GM21529 (cell line): ENCODE measurements at regions not wholly inside any gene's neighbourhood (a gene's known extent, or its start where the extent isn't known, plus 50 kb on each side); places are given as distances from the start of the nearest gene placed in this dataset.
"Not testable (repeated sequence)": the region's sequence is repeated elsewhere in the genome, so short reads cannot be mapped to it uniquely, and the experiment has no call there.

Experiments used
- ATAC-seq: cut with Tn5 transposase; IDR thresholded peaks from one replicate; pipeline ENCODE4 v1.9.1; 2021; ENCODE audit not compliant: unreplicated experiment

DNA sequence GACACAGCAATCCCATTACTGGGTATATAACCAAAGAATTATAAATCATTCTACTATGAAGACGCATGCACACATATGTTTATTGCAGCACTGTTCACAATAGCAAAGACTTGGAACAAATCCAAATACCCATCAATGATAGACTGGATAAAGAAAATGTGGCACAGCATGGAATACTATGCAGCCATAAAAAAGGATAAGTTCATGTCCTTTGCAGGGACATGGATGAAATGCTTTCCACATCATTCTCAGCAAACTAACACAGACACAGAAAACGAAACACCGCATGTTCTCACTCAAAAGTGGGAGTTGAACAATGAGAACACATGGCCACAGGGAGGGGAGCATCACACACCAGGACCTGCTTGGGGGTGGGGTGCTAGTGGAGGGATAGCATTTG lies 613.0 kb downstream of the RFPL4B start:
- ATAC-seq: not testable (repeated sequence)

DNA sequence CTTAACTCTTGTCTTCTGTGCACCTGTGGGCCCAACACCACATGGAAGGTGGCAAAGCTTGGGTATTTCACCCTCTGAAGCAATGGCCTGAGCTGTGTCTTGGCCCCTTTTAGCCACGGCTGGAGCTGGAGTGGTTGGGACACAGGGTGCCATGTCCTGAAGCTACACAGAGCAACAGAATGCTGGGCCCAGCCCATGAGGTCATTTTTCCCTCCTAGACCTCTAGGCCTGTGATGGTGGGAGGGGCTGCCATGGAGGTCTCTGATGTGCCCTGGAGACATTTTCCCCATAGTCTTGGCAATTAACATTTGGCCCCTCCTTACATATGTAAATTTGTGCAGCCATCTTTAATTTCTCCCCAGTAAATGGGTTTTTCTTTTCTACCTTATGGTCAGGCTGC lies 620.8 kb downstream of the RFPL4B start:
- no peak for ATAC-seq

DNA sequence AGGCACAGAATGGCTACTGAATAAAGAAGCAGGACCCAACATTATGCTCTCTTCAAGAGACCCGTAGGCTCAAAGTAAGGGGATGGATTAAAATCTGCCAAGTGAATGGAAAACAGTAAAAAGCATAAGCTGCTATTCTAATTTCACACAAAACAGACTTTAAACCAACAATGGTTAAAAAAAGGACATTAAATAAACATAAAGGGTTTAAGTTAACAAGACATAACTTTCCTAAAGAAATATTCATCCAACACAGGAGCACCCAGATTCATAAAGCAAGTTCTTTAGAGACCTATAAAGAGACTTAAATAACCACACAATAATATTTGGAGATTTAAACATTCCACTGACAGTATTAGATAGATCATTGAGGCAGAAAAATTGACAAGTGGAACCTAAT lies 624.5 kb downstream of the RFPL4B start:
- ATAC-seq: no peak

DNA sequence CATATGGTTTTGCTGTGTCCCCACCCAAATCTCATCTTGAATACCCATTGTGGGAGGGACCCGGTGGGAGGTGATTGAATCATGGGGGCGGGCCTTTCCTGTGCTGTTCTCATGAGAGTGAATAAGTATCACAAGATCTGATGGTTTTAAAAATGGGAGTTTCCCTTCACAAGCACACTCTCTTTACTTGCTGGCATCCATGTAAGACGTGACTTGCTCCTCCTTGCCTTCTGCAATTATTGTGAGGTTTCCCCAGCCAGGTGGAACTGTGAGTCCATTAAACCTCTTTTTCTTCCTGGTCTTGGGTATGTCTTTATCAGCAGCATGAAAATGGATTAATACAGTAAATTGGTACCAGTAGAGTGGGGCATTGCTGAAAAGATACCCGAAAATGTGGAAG lies 627.8 kb downstream of the RFPL4B start:
- not testable (repeated sequence) for ATAC-seq

DNA sequence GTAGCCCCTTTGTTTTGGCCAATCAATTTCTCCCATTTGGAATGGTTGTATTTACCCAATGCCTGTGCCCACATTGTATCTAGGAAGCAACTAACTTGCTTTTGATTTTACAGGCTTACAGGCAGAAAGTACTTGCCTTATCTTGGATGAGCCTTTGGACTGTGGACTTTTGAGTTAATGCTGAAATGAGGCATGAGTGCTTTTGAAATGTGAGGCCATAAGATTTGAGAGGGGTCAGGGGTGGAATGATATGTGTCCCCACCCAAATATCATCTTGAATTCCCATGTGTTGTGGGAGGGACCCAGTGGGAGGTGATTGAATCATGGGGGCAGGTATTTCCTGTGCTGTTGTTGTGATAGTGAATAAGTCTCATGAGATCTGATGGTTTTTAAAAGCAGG lies 629.4 kb downstream of the RFPL4B start:
- ATAC-seq: not testable (repeated sequence)

DNA sequence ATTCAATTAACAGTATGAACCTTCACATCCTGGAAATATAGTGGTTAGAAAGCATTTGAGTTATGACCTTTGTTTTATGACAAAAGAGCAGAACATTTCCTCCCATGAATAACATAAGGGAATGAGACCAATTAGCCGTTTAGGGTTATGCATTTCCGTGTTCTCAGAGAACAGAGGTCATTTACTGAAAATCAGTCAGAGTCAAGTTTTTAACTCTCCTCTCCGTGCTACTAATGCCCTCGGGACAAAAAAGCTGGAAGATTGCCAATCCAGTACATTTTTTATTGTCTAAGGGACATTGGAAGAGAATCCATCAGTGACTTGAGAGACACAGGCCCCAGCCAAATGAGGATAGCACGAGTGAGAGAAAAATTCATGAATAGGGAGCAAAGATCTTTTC lies 632.7 kb downstream of the RFPL4B start:
- no peak for ATAC-seq

DNA sequence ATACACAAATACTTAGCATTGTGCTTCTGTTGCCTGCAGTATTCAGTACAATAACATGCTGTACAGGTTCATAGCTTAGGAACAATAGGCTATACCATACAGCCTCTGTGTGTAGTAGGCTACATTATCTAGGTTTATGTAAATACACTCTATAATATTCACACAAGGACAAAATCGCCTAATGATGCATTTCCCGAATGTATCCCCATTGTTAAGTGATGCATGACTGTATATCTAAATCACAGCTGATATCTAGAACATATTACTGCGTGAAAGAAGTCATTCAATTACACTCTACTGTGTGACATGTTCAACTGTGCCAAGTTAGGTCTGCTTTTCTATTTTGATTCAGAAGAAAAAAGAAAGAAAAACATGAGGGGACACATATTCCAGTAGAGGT lies 633.5 kb downstream of the RFPL4B start:
- no peak for ATAC-seq

DNA sequence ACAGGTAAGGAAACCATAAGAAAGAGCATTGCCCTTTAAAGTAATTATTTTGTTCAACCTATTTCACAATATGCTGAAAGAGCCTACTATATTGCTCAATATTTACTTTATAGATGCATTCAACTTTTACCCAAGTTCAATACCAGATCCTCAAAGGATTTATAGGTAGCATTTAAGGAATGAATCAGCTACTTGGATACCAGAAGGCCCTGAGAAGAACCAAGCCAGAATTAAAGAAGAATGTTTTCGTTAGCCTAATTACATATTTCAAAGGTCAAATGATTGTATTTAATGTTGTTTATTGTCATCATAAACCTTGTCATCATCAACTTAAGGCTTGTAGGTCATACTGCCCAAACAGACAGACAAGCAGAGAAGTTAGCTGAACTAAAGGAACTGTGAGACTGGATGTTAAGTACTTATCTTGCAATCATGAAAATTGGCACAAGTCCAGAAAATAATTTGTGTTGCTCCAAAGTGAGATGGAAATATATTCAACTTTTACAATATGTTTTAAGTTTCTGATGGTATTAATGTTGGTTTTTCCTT lies 636.7 kb downstream of the RFPL4B start:
- no peak for ATAC-seq

DNA sequence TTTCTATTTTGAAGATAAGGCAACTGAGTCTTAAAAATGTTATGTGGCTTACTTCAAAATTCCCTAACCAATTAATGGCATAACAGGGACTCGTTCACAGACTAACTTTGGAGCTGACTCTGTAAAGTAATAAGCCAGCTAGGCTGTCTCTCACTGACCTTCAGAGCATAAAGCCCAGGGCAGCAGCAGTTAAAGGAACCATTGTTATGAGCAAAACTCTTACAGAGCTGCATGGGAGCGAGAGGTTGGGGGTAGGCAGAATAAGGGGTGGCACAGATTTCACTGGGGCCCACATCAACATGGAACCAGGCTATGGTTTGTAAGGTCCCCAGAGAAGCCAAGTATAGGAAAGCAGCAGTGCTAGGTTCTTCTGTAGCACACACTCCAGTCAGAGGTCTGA lies 637.8 kb downstream of the RFPL4B start:
- ATAC-seq: no peak

DNA sequence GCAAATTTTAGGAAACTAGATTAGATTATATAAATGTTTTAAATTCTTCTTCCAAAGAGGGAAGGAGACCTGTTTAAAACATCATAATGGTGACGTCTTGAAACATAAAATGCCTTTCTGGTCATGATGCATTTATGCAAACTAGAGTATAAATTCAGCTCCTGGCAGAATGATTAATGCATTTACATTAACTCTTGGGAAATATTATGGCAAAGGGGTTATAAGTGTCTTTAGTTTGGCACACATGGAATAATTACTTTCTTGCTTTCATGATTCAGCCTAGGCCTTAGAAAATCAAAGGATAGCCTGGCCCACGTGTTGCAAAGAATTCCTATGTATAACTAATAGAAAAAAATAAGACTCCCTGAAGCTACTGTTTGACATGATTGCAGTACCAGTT lies 639.2 kb downstream of the RFPL4B start:
- no peak for ATAC-seq

DNA sequence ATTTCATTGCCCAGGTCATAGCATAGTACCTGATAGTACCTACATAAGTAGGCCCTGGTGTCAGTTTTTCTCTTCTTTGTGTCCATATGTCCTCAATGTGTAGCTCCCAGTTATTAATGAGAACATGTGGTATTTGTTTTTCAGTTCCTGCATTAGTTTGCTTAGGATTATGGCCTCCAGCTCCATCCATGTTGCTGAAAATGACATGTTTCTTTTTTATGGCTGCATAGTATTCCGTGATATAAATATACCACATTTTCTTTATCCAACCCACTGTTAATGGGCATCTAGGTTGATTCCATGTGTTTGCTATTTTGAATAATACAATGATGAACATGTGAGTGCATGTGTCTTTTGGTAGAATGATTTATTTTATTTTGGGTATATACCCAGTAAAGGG lies 641.6 kb downstream of the RFPL4B start:
- no peak for ATAC-seq

DNA sequence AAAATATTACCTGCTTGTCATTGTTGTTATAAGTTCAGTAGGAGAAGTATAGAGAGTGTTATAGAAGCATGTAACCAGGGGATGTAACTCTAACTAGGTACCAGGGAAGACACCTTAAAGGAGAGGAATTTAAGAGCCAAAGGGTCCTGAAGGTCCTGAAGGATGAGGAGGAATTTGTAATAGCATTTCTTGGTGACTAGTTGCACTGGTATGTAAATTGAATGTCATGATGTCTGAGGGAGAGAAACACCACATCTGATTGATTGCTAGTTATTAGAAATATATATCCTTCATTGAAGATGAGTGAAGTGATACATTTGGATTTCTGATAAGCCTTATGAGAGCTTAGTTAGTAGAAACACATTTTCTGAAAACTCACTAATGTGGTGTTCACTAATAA lies 643.8 kb downstream of the RFPL4B start:
- no peak for ATAC-seq

DNA sequence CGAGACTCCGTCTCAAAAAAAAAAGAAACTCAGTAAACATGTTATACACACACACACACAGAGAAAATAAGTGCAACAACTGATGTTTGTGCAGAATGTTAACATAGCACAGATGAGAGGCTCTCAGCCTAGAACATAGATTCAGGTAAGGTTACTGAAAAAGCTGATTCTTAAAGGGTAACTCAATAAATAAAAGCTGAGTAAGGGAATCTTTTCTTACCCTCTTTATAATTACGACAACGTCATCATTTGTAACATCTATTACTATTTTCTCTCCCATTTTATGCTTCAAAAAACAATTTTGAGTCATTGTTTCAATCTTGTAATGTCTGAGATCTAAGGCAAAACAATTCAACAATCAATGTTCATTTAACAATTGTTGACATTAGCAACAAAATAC lies 644.8 kb downstream of the RFPL4B start:
- no peak for ATAC-seq

DNA sequence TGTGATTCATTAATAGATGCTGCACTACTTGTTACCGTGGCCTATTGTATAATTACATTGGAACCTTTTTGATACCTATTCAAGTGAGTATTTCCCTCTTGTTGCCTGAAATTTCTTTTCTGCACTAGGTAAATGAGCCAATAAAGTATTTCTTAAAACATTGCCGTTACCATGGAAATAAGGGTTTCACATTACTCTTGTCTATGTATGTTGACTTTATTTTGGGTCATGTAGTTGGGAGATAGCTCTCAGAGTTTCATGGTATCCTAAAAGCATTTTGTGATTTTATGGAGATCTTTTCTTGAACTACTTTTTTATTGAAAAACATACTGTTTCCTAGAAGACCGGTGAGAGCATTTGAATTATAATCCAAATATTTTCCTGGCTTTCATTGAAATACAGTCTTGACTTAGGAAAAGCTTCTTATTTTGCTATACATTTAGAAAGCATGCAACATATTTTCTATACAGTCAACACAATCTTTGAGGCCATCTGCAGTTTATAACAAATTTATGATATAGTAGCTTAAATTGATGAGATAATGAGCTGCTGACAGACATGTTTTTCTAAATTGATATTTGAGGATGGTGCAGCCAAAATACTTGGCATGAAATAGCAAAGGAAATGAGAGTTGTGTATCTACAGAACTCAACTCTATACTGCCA lies 650.4 kb downstream of the RFPL4B start:
- no peak for ATAC-seq

DNA sequence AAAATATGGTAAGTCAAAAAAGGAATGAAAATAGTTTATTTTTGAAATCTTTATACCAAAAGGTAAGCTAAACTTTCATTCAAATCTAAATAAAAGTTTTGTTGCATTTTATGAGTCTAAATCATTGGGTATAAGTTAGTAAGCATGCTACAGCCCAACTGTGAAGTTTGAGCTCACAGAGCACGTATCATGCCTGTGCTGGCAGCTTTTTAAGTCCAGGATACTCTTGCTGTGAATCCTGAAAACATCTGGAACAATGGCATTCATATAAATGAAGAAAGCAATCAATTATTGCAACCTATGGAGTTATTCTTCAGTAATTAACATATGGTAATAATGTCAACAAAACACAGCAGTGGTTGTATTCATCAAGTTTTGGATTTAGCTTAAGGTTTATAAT lies 656.9 kb downstream of the RFPL4B start:
- no peak for ATAC-seq

DNA sequence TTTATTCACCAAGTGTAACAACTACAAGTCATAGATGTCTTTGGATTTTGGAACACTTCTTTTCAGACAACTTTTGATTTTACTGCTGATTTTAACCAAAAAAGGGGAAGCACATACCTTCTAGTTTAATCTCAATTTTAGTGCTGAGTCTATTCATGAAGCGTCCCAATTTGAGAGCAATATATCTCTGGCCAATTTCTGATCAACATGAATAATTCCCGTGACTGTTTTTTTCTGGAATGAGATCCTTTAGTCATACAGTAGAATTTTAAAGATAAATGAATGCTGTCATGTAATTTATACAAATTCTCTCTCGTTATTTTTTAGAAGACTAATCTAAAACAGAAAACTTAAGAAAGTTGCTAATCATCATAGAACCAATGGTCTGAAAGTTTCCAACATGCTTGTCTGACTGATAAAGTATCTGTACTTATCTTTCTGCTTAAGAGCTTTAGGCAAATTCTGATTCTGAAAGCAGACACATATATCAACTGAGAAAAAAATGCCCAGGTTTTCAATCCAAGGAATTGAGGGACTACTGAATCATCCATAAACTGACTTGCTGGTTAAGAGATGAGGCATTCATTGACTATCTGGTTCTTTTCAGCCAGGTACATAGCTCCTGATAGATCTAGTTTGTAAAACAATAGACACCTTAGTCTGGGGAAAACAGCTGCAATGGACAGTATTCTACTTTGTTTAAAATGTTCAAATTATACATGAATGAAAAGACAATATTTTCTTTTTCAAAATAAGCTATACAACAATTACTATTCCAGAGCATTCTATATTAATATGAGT lies 657.5 kb downstream of the RFPL4B start:
- ATAC-seq: no peak

DNA sequence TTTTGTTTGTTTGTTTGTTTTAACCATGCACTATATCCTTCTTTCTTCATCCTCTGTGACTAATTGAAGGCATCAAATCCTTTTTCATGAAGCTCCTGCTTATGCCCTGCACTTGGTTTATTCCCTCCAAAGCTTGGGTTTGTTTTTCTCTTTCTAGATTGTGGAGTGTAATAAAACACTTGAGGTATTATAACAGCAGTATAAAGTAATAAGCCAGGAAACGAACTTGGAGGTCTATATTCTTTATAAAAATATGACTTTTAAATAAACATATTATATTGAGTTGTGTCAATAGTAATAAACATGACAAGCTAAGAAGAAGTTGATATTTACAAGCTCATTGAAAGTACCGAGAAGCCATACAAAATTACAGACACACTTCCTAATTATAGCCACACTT lies 659.4 kb downstream of the RFPL4B start:
- ATAC-seq: no peak

DNA sequence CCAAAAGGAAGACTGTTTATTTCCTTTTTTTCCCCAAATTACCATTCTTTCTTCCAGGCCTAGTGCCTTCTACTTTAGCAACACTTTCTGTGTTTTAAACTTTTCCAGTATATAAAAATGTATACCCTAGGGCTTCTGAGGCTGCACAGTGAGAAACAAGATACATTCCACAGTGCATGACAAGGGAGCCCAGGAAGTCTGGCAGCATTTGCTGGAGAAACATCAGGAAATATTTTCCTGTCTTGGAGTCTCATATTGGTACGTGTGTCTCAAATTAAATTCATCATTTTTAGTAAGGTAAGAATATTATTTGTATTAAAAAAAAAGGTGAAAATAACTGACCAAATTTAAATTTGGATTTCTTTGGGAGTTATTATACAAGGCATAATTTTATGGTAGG lies 662.6 kb downstream of the RFPL4B start:
- ATAC-seq: no peak

DNA sequence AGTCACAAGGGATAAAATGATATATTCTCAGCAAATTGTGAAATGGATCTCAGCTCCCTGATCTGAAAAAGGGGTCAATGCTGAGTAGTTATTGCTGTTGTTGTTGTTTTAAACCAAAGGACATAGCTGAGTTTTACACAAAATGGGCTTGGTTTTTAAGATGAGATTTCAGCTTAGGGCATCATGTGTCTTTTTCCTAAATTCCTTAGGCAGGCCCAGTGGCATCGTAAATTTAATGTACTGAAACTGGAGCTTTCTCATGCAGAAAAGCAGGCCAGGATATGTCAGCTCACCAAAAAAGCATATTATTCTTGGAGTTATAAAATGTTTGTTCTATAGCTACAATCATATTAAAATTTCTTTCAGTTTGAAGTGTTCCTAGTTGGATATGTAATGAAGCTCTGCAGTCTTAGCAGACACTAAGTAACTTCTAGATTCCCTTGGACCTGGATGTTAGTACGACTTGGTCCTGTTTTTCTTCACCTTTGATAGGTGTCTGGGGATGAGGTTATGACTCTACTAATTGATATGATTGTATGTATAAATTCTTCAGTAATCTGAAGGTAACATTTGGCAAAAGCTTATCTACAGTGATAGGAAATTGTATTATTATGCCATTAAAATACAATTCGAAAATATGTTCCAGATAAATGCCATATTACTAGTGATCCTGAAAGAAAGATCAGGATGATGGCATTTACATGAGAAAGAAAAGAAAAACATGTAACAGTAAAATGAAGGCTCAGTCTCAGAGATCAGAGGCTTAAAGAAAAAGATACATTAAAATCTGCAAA lies 663.3 kb downstream of the RFPL4B start:
- no peak for ATAC-seq

DNA sequence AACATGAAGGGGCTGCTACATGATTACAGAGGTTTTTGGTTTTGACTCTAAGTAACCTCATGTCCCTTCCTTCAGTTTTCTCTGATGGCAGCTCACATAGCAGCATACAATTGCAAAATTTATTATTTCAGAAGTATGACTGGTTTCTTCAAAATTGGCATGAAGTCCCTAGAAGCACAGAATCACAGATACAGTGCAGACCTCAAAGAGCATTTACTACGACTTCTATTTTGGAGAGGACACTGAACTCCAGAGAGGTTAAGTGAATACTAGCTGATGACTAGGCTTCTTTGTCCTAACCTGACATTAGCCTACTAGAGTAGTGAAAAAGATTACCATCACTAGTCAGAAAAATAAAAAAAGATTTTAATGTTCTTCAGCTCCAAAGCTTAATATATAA lies 664.3 kb downstream of the RFPL4B start:
- ATAC-seq: no peak

DNA sequence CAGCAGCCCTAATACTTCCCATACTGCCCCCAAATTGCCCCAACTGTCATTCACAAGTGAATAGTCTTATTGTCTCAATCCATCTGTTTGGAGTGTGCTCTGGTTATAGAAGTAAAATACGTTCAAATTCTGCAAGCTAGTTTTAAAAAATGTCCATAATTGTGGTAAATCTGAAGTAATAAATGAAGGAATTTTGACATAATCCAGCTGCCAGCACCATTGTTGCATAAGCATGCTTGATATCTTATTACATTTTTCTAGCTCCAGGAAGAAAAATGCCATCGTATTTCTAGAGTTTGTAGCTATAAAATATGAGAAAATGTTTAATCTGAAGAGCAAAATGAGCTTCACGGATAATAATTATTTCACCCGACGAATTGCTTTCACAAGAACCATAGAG lies 664.7 kb downstream of the RFPL4B start:
- ATAC-seq: no peak

DNA sequence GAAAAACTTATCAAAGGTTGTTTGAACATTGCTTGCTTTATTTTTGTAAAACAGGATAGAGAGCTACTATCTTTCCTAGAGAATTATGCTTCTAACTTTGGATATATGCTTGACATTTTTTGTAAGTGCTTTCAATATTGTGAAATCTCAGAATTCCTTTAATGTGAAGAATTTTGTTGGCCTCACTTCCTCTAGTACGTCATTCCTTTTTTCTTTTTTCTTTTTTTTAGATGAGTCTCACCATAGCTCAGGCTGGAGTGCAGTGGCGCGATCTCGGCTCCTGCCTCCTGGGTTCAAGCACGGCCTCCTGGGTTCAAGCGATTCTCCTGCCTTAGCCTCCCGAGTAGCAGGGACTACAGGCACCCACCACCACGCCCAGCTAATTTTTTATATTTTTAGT lies 668.1 kb downstream of the RFPL4B start:
- no peak for ATAC-seq
